Hematopoietic multipotent progenitor cell treated with erythropoietin and hydrocortisone succinate and interleukin-3 and kit ligand, for 6 days (in vitro differentiated cells): ENCODE measurements at regions not wholly inside any gene's neighbourhood (a gene's known extent, or its start where the extent isn't known, plus 50 kb on each side); places are given as distances from the start of the nearest gene placed in this dataset.

Experiments
- DNase-seq: peaks from one replicate; pipeline ENCODE4 v3.0.0-alpha.2; 2015

DNA sequence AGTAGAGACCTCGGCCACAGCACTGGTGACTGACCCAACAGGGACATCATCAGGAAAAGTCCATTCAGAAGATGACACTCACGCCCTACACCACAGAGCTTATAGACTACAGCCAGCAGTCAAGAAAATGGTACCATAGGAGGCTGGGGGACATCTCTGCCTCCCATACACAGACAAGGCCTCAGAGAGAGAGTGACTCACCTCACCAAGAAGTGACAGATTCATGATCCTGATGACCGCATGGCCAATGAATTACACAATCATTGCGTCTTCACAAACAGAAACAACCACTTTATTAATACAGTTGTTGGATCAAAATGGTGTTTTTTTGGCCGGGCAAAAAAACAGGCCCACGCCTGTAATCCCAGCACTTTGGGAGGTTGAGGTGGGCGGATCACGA, 260.8 kb upstream of the TSHZ3 start:
- DNase-seq, result no peak

DNA sequence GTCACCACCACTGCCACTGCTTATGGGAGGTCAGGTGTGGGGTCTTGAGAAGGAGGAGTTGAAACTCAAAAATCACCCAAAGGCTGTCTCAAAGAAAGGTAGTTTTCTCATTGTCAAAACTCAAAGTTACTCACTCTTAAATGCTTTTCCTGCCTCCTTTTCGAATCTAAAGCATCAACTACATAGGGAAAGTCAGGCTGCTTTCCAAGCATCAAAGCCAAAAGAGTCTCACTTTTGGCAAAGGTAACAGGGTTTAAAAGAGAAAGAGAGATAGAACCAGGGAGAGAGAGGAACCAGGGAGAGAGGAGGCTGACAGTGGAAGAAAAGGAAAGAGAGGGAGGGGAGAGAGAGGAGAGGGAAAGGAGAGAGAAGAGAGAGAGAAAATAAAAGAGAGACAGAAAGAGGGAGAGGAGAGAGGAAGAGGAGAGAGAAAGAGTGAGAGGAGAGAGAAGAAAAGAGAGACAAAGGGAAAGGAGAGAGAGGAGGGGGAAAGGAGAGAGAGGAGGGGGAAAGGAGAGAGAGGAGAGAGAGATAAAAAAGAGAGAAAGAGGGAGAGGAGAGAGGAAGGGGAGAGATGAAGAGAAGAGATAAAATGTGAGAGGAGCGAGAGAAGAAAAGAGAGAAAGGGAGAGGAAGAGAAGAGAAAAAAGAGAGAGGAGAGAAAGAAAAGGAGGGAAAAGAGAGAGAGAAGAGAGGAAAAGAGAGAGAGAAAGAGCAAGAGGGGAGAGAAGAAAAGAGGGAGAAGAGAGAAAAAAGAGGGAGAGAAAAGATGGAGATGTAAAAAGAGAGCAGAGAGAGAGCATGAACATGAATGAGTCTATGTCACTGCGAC, 262.0 kb upstream of the TSHZ3 start:
- no peak for DNase-seq

- no peak for DNase-seq
Observed at GRCh38 chr19:31612873-31613272, 263.6 kb upstream of the TSHZ3 start.

DNA sequence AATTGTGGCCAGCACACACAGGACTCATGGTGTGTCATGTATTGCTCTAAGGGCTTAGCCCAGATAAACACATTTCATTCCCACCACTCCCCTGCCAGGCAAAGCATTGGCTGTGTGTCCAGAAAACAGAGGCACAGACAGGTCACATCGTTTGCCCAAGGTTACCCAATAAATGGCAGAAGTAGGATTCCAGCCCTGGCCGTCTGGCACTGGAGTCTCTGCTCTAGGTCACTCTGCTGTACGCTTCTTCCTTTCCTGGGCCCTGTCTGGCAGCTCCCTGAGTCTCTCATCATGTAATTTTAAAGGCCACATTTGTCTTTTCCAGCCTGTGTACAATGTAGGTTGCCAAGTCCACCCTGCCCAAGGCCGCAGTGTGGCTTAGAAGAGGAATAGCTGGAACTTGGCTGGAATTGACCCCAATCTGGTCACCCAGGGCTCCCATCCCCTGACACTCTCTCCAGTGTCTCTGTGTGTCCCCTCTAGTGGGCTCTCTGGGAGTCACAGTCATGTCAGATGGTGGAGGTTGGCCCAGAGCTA, 264.5 kb upstream of the TSHZ3 start:
- DNase-seq, result no peak

- DNase-seq, result no peak
Observed at GRCh38 chr19:31616031-31616430, 266.8 kb upstream of the TSHZ3 start.

DNA sequence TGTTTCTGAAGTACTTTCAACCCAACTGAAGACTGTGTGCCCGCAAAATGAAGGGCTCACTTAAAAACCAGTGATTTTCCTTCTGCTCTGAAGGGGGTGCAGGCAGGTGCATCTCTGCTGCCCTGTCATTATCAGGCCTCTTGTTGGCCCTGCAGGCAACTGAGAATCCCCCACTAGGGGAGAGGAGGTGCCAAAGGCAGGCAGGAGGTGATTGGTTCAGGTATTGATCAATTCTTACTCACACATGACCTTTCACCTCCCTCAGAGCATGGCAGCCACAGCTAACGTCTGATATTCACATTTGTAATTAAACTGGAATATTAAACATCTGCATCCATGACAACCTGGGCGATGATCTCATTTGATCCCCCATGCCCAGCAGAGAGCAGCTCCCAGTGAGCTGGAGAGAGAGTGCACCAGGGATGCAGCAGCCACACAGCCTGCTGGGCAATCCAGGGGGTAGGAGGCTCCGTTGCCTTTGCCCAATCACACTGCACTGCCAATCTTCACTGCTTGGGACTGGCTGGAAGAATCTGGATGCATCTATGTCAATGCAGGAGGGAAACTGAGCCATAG, 267.9 kb upstream of the TSHZ3 start:
- DNase-seq, result no peak

DNA sequence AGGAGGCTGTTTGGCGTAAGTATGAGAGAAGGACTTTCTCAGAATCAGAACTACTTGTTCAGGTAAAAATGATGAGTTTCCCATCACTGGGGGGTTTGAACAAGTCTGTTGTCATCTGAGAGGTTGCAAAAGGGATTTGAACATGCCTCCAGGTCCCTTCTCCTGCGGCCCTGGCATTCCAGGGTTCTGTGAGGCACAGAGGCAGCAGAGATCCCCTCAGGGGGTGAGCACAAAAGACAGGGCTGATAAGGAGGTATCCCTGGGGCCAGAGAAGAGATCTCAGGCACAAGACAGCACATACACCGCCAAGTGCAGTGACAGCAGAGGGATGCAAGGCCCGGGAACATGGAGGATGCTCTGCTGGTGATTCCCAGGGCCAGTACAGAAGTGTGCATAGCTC, 275.8 kb upstream of the TSHZ3 start:
- no peak for DNase-seq

DNA sequence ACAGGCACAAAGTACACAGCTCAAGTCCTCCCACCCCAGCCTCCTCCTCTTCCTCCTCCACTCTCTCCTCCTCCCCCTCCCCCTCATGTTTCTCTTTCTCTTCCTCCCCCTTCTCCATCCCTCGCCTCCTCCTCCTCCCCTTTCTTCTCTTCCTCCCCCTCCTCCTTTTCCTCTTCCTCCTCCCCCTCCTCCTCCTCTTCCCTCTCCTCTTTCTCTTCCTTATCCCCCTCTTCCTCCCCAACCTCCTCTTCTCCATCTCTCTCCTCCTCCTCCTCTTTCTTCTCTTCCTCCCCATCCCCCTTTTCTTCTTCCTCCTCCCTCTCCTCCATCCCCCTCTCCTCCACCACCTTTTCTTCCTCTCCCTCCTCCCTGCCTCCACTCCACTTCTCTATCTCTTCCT, 276.3 kb upstream of the TSHZ3 start:
- no peak for DNase-seq

GRCh38 chr19:31626941-31627340, 277.7 kb upstream of the TSHZ3 start:
- no peak for DNase-seq

- DNase-seq, result no peak
Observed at GRCh38 chr19:31627620-31628365, 278.6 kb upstream of the TSHZ3 start.

GRCh38 chr19:31629579-31630363, 280.5 kb upstream of the TSHZ3 start:
- no peak for DNase-seq

DNA sequence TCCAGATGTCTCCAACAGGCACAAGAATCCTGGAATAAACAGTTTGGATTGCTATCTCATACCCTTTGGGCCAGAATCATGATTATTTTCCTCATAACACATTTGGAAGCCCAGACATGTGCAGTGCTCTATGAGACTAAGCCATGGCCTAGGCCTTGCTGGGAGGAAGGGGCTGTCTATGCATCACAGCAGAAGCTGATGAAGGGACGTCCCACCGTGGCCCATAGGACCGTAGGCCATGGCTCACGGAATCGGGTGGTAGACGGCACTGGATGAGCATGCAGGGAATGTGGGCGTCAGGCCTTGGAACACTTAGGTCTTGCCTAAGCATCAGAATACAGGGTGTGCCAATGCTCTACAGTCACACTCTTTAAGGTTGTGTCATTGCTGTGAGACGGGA, 283.8 kb upstream of the TSHZ3 start:
- no peak for DNase-seq

GRCh38 chr19:31639306-31639705, 290.1 kb upstream of the TSHZ3 start:
- DNase-seq, result no peak

DNA sequence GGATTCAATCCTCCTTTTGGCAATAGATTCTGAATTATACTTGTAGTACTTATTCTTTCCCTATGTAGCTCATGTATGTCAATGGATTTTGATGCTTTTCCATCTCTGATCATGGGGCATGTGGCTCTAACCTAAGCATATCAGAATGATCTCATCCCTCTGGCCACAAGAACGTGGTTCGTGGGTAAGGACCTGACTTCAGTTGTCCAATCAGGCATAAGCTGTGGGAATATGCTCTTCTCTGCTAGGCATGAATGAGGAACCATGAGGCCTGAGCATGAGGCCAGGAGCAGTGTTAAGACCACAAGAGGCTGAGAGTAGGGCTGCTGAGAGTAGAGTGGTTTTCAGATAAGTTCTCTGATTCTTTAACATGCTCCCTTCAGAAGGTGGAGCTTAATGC, 292.4 kb upstream of the TSHZ3 start:
- DNase-seq, result peak; percentile 1

GRCh38 chr19:31648347-31648746, 299.1 kb upstream of the TSHZ3 start:
- no peak for DNase-seq

GRCh38 chr19:31656507-31656906, 307.3 kb upstream of the TSHZ3 start:
- no peak for DNase-seq

DNA sequence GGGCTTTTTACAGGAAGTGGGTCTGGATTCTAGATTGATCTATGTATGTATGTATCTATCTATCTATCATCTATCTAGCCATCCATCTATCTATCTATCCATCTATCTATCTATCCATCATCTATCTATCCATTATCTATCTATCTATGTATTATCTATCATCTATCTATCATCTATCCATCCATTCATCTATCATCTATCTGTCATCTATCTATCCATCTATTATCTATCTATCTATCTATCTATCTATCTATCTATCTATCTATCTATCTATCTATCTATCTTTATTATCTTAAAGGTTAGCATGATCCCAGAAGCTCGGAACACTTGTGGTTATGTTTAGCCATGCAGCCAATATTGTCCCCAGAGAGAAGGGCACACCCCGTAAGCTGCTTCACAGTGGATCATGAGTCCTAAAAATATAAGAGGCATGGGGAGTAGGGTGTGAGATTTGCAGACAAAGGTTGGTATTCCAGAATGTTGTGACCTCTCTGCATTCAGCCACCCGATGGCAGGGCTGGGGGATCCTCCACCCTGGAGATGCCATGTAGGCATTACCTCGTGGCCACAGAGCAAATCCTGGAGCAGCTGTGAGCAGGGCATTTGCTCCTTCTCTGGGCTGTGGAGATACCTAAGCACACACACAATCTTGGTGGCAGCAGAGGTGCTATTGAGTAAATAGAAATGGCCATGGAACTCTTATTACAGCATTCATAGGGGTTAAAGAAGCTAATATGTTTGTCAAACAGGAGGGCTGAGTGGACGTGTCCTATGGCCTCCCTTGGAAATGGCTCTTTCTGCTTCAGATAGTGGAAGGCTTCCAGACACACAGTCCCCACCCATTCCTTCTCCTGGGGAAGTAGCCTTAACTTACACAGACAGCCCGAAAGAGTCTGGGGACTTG, 310.0 kb upstream of the TSHZ3 start:
- DNase-seq, result no peak

DNA sequence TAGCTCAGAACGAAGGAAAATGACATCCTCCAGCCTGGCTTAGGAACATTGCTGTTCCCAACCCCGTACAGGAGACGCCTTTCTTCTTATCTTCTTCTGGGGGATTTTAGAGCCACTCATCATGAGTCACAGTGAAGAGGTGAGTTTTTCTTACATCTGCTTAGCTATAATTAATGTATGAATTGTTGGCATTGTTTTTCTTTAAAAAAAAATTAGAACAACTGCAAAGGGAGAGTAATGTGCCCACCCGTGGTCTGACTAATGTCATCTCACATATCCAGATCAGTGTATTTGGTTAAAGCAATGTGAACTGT, 310.6 kb upstream of the TSHZ3 start:
- no peak for DNase-seq

DNA sequence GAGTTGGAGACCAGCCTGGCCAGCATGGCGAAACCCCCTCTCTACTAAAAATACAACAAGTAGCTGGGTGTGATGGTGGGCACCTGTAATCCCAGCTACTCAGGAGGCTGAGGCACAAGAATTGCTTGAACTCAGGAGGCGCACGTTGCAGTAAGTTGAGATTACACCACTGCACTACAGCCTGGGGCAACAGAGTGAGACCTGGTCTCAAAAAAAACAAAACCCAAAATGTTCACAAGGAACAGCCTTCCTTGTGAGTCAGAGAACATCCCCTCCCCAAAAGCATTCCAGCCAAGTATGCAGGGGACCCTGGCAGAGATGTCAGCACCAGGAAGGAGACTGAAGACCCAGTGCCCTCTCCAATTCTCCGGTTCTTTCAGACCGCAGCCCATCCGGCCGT, 314.9 kb upstream of the TSHZ3 start:
- DNase-seq, result no peak

DNA sequence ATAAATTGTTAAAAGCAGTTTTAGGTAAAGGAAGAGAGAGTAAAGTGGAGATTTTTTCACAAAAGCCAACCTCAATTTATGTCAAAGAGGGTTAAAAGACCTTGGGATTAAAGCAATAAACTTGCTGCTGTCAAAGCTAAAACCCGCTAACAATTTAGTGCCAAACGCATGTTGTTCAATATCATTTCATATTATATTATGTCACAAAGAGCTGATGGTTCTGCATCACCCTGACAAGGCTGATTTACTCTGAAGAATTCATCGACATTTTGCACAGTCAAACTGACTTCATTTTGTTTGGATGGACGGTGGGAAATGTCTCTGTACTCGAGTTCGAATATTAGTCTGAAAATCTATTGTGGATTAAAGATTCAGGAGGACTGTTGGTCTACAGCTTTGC, 315.8 kb upstream of the TSHZ3 start:
- DNase-seq, result no peak

GRCh38 chr19:31666126-31666525, 316.9 kb upstream of the TSHZ3 start:
- no peak for DNase-seq

DNA sequence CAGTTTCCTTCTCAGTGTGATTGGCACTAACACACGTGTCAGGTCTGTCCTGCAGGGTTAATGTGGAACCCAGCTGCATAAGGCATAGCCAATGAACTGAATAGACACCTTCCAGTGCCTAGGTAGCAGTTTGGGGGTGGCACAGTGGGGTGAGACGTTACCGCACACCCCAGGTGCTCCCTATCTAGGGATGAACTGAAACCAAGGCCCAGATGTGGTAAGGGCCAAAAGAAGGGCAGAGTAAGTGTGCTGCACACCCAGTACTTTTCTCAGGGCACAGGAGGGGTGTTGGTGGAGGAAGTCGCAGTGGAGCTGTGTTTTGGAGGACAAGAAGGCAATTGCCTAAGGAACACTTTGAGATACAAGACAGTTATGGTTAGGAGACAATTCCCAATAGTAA, 317.9 kb upstream of the TSHZ3 start:
- no peak for DNase-seq
